Pancreas (tissue), 10 donors: ENCODE measurements at regions not wholly inside any gene's neighbourhood (a gene's known extent, or its start where the extent isn't known, plus 50 kb on each side); places are given as distances from the start of the nearest gene placed in this dataset.

Experiments used
- ATAC-seq, 4 donors: fragments of 200-7000 bp; cut with Tn5 transposase; one replicate each; pipeline versions ENCODE4 v1.8.0 to v1.9.1; 2020; ENCODE audit warnings: mild to moderate bottlenecking in 4 of 4, moderate library complexity in 4 of 4
- DNase-seq, 6 donors: peaks; one replicate each; pipeline ENCODE4 v3.0.0-alpha.2; 2020
- FAIRE-seq: peaks from 2 replicates; lab custom pipeline; 2012; peaks lifted over from hg19 to GRCh38; lab: Jason Lieb, UNC
- H3K27ac ChIP-seq, 4 donors: fragments of 200-600 bp; sonication (generic); 1 replicate in 3 of 4; 2 replicates in 1 of 4; pipeline versions ENCODE4 v1.5.0 to v1.8.0; 2020
- H3K27me3 ChIP-seq, 4 donors: fragments of 200-600 bp; one replicate each; pipeline ENCODE4 v1.8.0; 2021
- H3K36me3 ChIP-seq, 3 donors: fragments of 200-600 bp; sonication (generic) in 1 of 3; one replicate each; pipeline versions ENCODE4 v1.5.0 to v1.8.0; 2020 to 2021
- H3K4me1 ChIP-seq, 3 donors: fragments of 200-600 bp; one replicate each; pipeline ENCODE4 v1.8.0; 2021
- H3K4me3 ChIP-seq, 4 donors: fragments of 200-600 bp; sonication (generic) in 2 of 4; one replicate each; pipeline versions ENCODE4 v1.5.0 to v1.8.0; 2020 to 2021
- H3K9me3 ChIP-seq, 4 donors: fragments of 200-600 bp; one replicate each; pipeline ENCODE4 v1.8.0; 2021
- WGBS, 2 donors: extraction: QIAGEN DNeasy Blood & Tissue Kit; methylation state at CpG; one replicate each; pipeline ENCODE4 v1.1.7; 2013; 5-methylcytosine and 5-hydroxymethylcytosine counted together
- intact Hi-C, 3 donors: fragments of 100-400 bp; cut with DNase I; formaldehyde crosslinking; loops; one replicate each; pipeline versions ENCODE4 v1.11.1 to v1.14.2; 2022
- TF ChIP-seq, protein P1 (sequence below), 4 donors: fragments of 200-600 bp; sonication (generic) in 3 of 4; IDR thresholded peaks; one replicate each; pipeline versions ENCODE4 v1.5.0 to v1.8.0; 2021; ENCODE audit warnings: antibody characterized with exemption in 4 of 4
- donor health status: healthy with polysubstance abuse.
- donor health status: DM: no; HTN: no; CAD: no; lungs with moderate emphysema.
- donor health status: DM: no; HTN: no; CAD: no.
- donor health status: control.
- donor health status: control.
- donor health status: Bipolar disorder and iron deficiency.
- donor health status: DM: yes; HTN: yes; CAD: no.
- donor health status: DM: no; HTN: no; CAD: no.
- donor health status: DM: no; HTN: no; CAD: no.
- donor health status: DM: yes; HTN: yes; CAD: no.

DNA sequence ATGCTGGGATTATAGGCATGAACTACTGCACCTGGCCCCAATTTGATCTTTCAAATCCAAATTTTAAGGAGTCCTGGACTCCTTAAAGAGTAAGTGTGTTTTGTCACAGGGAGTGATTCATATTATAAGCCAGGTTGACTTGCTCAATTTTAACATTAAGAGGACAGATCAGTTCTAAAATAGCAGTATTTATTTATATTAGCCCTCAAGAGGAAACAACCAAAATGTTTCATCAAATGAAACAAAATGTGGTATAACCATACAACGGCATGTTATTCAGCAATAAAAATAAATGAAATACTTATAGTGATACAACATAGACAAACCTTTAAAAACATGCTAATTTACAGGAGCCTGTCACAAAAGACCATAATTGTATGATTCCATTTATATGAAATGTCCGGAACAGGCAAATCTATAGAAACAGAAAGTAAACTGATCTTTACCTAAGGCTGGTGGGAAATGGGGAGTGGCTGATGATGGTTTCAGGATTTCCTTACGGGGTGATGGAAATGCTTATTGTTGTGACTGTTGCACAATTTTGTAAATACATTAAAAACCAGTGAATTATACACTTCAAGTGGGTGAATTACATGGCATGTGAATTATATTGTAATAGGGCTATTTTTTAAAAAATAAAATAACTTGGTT is 637.4 kb downstream of the MMUT start:
- no peak overlapping the region for H3K27ac ChIP-seq
- no peaks in the 10 kb centered on the region for H3K27me3 ChIP-seq
- DNase-seq (no peak), FAIRE-seq (no peak), ATAC-seq (no peak)
- TF ChIP-seq, protein P1, sequence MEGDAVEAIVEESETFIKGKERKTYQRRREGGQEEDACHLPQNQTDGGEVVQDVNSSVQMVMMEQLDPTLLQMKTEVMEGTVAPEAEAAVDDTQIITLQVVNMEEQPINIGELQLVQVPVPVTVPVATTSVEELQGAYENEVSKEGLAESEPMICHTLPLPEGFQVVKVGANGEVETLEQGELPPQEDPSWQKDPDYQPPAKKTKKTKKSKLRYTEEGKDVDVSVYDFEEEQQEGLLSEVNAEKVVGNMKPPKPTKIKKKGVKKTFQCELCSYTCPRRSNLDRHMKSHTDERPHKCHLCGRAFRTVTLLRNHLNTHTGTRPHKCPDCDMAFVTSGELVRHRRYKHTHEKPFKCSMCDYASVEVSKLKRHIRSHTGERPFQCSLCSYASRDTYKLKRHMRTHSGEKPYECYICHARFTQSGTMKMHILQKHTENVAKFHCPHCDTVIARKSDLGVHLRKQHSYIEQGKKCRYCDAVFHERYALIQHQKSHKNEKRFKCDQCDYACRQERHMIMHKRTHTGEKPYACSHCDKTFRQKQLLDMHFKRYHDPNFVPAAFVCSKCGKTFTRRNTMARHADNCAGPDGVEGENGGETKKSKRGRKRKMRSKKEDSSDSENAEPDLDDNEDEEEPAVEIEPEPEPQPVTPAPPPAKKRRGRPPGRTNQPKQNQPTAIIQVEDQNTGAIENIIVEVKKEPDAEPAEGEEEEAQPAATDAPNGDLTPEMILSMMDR (IDR thresholded peaks at IDR 0.05) = no peak
- H3K36me3 ChIP-seq = no peaks in the 10 kb centered on the region
- no peaks in the 10 kb centered on the region for H3K9me3 ChIP-seq
- WGBS, 2 donors = 58 to 76% methylated on average over 3 of the region's 3 CpGs
- no peak overlapping the region for H3K4me3 ChIP-seq
- H3K4me1 ChIP-seq = no peaks in the 10 kb centered on the region
- intact Hi-C loops = no loop called here

DNA sequence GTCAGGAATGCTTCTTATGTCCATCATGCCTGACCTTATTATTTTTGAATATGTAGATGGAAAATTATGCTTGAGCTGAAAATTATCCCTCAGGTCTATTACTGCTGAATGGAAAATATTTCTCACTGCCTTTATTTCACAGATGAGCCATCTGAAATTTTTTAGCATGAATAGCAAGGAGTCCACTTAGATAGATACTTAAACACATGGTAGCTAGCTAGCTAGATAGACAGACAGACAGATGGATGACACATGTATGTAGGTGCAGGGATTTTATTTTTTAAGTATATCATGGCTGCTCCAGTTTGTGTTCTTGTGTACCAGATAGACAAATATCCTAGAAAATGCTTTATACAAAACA is 645.0 kb downstream of the MMUT start:
- Histone ChIP-seq H3K9me3 (no peaks in the 10 kb centered on the region), H3K27me3 (no peaks in the 10 kb centered on the region), H3K4me3 (no peak overlapping the region), H3K36me3 (no peaks in the 10 kb centered on the region), H3K27ac (no peak overlapping the region), H3K4me1 (no peaks in the 10 kb centered on the region)
- intact Hi-C loops = no loop called here
- DNase-seq = no peak
- TF ChIP-seq, protein P1 (IDR thresholded peaks at IDR 0.05) = no peak
- no peak for FAIRE-seq
- ATAC-seq = no peak

DNA sequence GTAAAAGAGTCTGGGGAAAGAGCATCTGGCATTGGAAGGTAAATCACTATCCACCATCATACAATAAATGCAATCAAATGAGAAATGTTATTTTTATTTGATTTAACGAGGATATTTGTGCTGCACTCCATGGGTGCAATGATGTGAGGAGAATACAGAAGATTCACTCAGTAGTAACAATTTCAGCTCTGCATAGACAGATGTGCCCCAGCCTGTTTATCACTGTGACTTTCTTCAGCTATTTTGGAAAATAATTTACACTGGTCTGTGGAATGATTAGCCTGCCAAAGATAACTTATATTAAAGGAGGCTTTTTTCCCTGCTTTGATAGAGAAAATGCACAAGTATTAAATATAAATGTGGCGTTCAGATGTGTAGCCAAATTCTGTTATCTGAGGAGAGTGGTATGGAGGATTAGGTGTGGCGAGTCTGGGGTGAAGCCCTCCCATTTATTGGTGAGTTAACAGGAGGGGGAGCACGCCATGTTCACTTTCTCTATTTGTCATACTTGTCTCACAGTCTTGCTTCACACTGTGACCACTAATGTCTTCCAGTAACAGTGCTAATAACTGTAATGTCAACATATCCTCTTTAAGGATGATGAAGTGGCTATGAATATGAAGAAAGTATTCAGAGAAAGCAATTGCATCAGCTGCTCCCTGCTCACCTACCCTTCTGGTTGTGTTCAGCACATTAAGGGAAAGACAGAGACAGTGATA is 645.6 kb downstream of the MMUT start:
- TF ChIP-seq, protein P1 (IDR thresholded peaks at IDR 0.05) = no peak
- intact Hi-C loops = no loop called here

DNA sequence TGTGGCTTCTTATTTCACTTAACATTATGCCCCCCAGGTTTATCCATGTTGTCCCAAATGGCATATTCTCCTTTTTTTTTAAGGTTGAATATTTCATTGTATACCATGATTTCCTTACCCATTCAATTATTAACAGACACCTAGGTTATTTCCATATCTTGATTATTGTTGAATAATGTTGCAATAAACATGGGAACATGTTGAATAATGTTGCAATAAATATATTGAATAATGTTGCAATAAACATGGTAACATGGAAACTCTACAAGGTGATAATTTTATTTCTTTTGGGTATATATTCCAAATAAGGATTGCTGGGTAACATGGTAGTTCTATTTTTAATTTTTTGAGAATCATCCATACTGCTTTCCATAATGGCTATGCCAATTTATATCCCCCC is 648.1 kb downstream of the MMUT start:
- Histone ChIP-seq H3K9me3 (no peaks in the 10 kb centered on the region), H3K27ac (no peak overlapping the region), H3K4me1 (no peaks in the 10 kb centered on the region), H3K27me3 (no peaks in the 10 kb centered on the region), H3K36me3 (no peaks in the 10 kb centered on the region), H3K4me3 (no peak overlapping the region)
- ATAC-seq (no peak), DNase-seq (no peak), FAIRE-seq (no peak)
- TF ChIP-seq, protein P1 (IDR thresholded peaks at IDR 0.05) = no peak
- intact Hi-C loops = no loop called here

More for the DNA sequence above, 645.6 kb downstream of the MMUT start:
- Histone ChIP-seq H3K9me3 (no peaks in the 10 kb centered on the region), H3K27ac (no peak overlapping the region), H3K4me3 (no peak overlapping the region), H3K27me3 (no peaks in the 10 kb centered on the region), H3K36me3 (no peaks in the 10 kb centered on the region), H3K4me1 (no peaks in the 10 kb centered on the region)
- no peak for DNase-seq
- WGBS, 2 donors = 31 to 36% methylated on average over 4 of the region's 4 CpGs
- peak in 2 of 4 donors; percentile 31 to 55 for ATAC-seq
- FAIRE-seq = no peak

DNA sequence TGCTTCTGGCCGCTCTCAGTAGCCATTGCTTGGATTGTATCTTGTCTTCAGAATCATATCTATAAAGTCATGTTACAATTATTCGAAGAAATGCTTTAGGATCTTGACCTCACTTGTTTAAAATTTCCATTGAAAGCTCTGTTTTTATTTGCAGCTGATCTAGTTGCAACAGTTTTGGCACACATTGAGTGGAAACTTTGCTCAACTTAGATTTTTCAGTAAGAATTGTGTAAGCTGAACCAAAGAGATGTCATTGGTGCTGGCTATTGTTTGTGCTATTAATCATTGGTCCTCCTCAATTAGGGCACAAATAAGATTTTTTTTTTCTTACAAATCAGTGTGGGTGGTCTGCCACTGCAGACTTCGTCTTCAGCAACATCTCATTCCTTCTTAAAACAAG is 649.2 kb downstream of the MMUT start:
- DNase-seq (no peak), FAIRE-seq (no peak), ATAC-seq (peak in 1 of 4 donors; percentile 30)
- TF ChIP-seq, protein P1 (IDR thresholded peaks at IDR 0.05) = no peak
- Histone ChIP-seq H3K36me3 (no peaks in the 10 kb centered on the region), H3K27me3 (no peaks in the 10 kb centered on the region), H3K4me1 (no peaks in the 10 kb centered on the region), H3K27ac (no peak overlapping the region), H3K4me3 (no peak overlapping the region), H3K9me3 (no peaks in the 10 kb centered on the region)
- WGBS, 2 donors = 31 to 65% methylated on average over 3 of the region's 3 CpGs
- intact Hi-C loops = no loop called here
